ENCODE measurements at regions not wholly inside any gene's neighbourhood (a gene's known extent, or its start where the extent isn't known, plus 50 kb on each side); places are given as distances from the start of the nearest gene placed in this dataset.

GRCh38 chr3:115525731-115526130 is 97.6 kb upstream of the GAP43 start:
- TF ChIP-seq, protein P1, sequence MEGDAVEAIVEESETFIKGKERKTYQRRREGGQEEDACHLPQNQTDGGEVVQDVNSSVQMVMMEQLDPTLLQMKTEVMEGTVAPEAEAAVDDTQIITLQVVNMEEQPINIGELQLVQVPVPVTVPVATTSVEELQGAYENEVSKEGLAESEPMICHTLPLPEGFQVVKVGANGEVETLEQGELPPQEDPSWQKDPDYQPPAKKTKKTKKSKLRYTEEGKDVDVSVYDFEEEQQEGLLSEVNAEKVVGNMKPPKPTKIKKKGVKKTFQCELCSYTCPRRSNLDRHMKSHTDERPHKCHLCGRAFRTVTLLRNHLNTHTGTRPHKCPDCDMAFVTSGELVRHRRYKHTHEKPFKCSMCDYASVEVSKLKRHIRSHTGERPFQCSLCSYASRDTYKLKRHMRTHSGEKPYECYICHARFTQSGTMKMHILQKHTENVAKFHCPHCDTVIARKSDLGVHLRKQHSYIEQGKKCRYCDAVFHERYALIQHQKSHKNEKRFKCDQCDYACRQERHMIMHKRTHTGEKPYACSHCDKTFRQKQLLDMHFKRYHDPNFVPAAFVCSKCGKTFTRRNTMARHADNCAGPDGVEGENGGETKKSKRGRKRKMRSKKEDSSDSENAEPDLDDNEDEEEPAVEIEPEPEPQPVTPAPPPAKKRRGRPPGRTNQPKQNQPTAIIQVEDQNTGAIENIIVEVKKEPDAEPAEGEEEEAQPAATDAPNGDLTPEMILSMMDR (IDR thresholded peaks at IDR 0.05) = no peak
- TF ChIP-seq ZFX (IDR thresholded peaks at IDR 0.05; ENCODE audit: borderline replicate concordance) = no peak
